GM18519 (cell line): ENCODE measurements at regions not wholly inside any gene's neighbourhood (a gene's known extent, or its start where the extent isn't known, plus 50 kb on each side); places are given as distances from the start of the nearest gene placed in this dataset.
"Not testable (repeated sequence)": the region's sequence is repeated elsewhere in the genome, so short reads cannot be mapped to it uniquely, and the experiment has no call there.

Source experiments
- ATAC-seq: cut with Tn5 transposase; IDR thresholded peaks from one replicate; pipeline ENCODE4 v1.9.1; 2021; ENCODE audit warnings: mild to moderate bottlenecking, moderate library complexity; ENCODE audit not compliant: unreplicated experiment, low FRiP score

GRCh38 chr2:134043028-134043427 is 210.8 kb upstream of the MGAT5 start:
- ATAC-seq: not testable (repeated sequence)

DNA sequence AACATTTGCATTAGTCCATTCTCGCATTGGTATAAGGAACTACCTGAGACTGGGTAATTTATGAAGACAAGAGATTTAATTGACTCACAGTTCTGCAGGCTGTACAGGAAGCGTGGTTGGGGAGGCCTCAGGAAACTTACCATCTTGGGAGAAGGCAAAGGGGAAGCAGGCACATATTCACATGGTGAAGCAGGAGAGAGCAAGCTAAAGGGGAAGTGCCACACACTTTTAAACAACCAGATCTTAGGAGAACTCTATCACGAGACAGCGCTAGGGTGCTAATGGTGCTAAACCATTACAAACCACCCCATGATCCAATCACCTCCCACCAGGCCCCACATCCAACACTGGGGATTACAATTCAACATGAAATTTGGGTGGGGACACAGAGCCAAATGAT is 201.7 kb upstream of the MGAT5 start:
- ATAC-seq: no peak

GRCh38 chr2:134056173-134056572 is 197.7 kb upstream of the MGAT5 start:
- ATAC-seq: no peak

DNA sequence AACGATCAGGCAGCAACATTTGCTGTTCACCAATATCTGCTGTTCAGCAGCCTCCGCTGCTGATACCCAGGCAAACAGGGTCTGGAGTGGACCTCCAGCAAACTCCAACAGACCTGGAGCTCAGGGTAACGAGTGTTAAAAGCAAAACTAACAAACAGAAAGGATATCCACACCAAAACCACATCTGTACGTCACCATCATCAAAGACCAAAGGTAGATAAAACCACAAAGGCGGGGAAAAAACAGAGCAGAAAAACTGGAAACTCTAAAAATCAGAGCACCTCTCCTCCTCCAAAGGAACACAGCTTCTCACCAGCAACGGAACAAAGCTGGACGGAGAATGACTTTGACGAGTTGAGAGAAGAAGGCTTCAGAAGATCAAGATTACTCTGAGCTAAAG is 192.8 kb upstream of the MGAT5 start:
- not testable (repeated sequence) for ATAC-seq

- not testable (repeated sequence) for ATAC-seq
Observed at GRCh38 chr2:134062235-134062634, 191.6 kb upstream of the MGAT5 start.

- ATAC-seq: not testable (repeated sequence)
Observed at GRCh38 chr2:134063916-134064315, 190.0 kb upstream of the MGAT5 start.

DNA sequence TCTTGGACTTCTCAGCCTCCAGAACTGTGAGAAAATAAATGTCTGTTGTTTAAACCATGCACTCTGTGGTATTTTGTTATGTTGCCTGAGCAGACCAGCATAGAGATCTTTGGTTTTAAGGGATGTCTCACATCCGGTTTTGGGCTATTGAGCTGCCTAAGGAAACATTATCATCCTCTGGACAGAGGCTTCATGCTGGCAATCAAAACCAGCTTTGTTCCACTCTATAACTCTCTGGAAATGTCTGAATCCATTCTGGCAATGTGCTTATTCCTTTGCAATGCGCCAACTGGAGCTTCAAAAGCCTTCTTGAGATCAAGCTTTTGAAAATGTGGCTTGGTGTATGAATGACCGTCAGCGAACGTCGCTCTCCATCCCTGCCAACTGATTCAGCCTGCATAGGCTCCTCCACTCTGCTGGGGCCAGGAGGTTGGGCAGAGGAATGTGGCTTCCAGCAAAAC is 183.6 kb upstream of the MGAT5 start:
- ATAC-seq: no peak

DNA sequence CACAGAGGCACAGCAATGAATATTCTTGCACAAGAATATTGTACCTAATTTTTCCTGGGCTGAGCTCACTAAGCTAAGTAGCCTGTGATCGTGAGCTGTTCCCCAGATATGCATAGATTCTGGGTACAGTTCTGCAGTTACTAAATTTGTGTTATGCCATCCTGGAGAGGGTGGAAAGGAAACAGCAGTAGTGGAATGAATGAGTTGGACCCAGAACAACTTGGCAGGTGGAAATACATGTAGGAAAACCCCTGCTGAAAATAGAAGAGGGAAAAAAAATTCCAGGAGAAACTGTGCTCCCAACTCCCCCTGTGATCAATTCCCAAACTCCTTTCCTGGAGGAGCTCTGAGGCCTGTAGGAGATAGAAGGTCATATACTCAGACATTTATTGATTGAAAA is 181.5 kb upstream of the MGAT5 start:
- no peak for ATAC-seq

DNA sequence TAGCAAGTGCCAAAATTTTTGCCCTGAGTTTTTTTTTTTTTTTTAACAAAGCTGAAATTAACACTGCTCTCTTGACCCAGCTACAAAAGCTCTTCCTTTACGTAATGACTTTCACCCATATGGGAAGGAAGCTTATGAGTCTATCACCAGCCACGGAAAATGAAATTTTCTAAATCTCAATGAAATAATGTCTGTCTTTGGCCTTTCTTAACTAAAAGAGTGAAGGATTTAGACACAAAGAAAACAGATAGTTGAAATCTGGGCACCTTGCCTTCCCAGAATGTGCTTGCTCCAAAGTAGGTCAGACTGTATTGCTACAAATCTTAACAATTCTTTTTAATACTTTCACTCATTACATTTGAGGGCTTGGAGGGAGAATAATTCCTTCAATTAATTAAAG is 180.8 kb upstream of the MGAT5 start:
- no peak for ATAC-seq

GRCh38 chr2:134074619-134075018 is 179.3 kb upstream of the MGAT5 start:
- no peak for ATAC-seq

GRCh38 chr2:134075204-134075603 is 178.7 kb upstream of the MGAT5 start:
- no peak for ATAC-seq

- no peak for ATAC-seq
Observed at GRCh38 chr2:134078354-134078753, 175.5 kb upstream of the MGAT5 start.

GRCh38 chr2:134079373-134079772 is 174.5 kb upstream of the MGAT5 start:
- peak; percentile 95 for ATAC-seq

GRCh38 chr2:134080386-134081089 is 173.3 kb upstream of the MGAT5 start:
- ATAC-seq: no peak

DNA sequence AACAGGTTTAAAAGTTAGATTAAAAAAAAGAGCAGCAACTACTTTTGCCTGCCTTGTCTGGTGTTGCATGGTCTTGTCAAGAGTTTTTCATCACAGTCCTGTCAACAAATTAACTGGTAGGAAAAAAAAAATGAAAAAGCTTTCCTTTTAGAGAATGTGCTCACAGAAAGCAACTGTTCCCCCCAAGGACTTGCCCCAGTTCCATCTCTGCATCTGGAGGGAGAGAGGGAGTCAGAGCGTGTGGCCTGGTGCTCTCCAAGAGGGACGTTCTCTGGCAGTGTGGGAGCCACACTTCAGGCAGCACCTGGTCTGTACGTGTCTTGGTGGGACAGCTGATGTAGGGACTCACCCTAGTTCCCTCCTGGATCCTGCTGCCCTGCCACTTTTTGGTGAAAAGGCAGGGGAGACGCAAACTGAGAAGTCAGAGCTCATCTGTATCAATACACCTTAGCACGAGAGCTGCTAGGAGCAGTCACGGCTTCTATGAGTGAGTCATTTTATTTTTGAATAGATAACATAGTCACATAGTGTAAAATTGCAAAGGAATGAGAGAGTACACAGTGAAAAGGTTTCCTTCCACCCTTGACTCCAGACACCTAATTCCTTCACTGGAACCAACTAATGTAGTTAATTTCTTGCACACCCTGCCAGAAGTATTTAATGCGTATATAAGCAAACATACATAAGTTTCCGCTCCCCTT is 172.5 kb upstream of the MGAT5 start:
- no peak for ATAC-seq

- no peak for ATAC-seq
Observed at GRCh38 chr2:134083548-134083947, 170.3 kb upstream of the MGAT5 start.

DNA sequence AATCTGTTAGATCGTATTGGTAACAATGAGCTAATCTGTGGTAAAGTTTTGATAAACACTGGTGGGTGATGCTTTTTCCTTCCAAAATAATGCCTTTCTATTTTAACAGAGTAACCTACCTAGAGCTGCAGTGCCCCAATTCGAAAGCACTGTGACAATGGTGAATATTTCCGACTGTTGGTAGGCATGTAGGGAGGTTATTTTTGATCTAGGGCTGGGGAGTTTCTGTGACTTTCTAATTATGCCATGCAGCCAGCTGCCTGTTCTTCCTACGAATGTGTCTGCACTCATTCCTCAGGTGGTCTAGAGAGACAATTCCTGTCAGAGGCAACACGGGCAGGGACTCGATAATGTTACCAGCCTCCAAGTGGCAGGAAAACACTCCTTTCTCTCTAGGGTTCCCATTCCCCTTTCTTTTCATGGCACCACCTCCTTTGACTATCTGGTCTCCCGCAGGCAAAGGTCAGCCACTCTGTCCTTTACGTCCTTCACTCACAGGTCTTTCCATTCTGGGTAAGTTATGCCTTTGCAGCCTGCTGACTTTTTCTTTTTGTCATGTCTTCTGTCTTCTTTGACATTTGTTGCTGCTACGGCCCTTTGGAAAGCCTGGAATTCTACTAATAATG is 167.2 kb upstream of the MGAT5 start:
- no peak for ATAC-seq

DNA sequence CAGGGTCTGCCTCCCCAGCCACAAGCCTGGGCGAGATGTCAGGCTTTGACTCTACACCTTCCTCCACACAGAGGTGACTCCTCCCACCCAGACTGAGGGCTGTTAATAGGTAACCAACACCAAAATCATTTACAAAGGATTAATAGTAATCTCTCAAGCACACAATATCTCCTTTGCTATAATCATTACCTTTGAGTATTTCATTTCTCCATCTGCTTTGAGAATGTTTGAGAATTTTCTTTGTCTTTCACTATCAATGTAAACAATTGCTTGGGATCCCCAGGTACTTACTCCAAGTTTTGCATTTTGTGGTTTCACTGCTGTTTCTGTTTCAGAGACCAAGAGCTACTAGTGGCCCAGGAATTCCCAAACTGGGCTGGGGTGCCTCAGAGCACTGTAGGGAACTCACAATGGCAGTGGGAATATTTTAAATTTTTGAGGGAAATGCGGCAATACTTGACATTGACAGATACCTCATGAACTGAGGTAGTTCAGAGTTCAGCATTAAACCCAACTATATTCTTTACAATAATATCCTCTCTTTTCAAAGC is 166.4 kb upstream of the MGAT5 start:
- ATAC-seq: no peak

DNA sequence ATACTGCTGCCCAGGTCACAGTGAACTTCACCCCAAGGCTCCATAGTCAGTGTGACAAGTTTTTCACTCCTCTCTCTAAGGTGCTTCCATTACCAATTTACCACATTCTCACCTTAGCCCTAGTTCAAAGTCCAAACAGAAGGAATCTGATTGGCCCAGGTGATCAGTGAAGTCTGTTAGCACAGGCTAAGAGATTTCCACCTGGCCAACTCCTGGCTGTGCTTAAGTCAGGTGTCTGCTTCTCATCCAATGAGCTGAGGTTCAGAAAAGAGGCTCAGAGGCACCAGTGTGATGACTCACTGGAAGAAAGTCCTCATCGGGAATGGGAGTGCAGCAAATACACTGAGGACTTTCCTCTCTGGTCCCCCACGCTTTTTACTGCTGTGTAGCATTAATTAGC is 164.4 kb upstream of the MGAT5 start:
- ATAC-seq: no peak

- ATAC-seq: no peak
Observed at GRCh38 chr2:134097740-134098139, 156.1 kb upstream of the MGAT5 start.

DNA sequence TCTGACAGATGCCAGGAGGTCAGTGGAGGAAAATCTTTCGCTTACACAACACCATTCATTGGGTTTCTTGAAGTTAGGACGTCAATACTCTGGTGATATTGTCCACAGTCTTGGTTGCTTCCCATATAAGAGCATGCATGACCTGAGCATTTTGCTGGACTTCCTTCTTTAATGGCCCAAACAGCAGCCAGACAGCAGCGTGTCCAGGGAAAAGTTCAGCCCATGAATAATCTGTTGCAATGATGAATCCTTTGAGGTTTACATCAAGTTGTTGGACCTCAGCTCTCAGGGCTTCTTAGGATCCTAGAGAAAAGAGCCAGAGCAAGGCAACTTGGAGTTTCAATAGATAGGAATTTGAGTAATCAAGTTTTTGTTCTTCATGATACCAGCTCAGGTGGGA is 155.6 kb upstream of the MGAT5 start:
- no peak for ATAC-seq
